Lower lobe of right lung (tissue), 2 donors: ENCODE measurements at regions not wholly inside any gene's neighbourhood (a gene's known extent, or its start where the extent isn't known, plus 50 kb on each side); places are given as distances from the start of the nearest gene placed in this dataset.

Experiments used
- ATAC-seq, 2 donors: fragments of 200-7000 bp; cut with Tn5 transposase; one replicate each; pipeline ENCODE4 v1.9.1; 2020 to 2022; ENCODE audit warnings: mild to moderate bottlenecking in 2 of 2, moderate library complexity in 2 of 2
- DNase-seq: peaks from one replicate; pipeline ENCODE4 v3.0.0-alpha.2; 2020
- H3K27ac ChIP-seq: fragments of 200-600 bp; one replicate; pipeline ENCODE4 v1.8.0; 2022
- H3K27me3 ChIP-seq: fragments of 200-600 bp; one replicate; pipeline ENCODE4 v1.8.0; 2022; ENCODE audit warnings: low read depth
- H3K36me3 ChIP-seq: fragments of 200-600 bp; one replicate; pipeline ENCODE4 v1.8.0; 2022; ENCODE audit warnings: mild to moderate bottlenecking
- H3K4me1 ChIP-seq: fragments of 200-600 bp; one replicate; pipeline ENCODE4 v1.8.0; 2022
- H3K4me3 ChIP-seq: fragments of 200-600 bp; one replicate; pipeline ENCODE4 v1.8.0; 2022; ENCODE audit warnings: mild to moderate bottlenecking
- H3K9me3 ChIP-seq: fragments of 200-600 bp; one replicate; pipeline ENCODE4 v1.8.0; 2022
- CTCF ChIP-seq: fragments of 200-600 bp; IDR thresholded peaks from one replicate; pipeline ENCODE4 v1.8.0; 2022; ENCODE audit warnings: antibody characterized with exemption, mild to moderate bottlenecking
- intact Hi-C: fragments of 100-400 bp; cut with DNase I; formaldehyde crosslinking; loops from one replicate; pipeline ENCODE4 v1.11.0; 2022
- donor health status: DM: no; HTN: yes; CAD: no; lungs with severe emphysema.

GRCh38 chr6:53724501-53724900 lies 58.9 kb upstream of the KLHL31 start:
- H3K4me3 ChIP-seq: no peak overlapping the region
- H3K27ac ChIP-seq: no peak overlapping the region
- intact Hi-C loops: loop anchor here (10.0 kb wide), 1 partner anchor 230 kb away; no protein-coding TSS in a partner anchor
- TF ChIP-seq CTCF: no peak
- peaks cover 7% of the 10 kb centered on the region for H3K4me1 ChIP-seq
- no peaks in the 10 kb centered on the region for H3K9me3 ChIP-seq
- DNase-seq (no peak), ATAC-seq (no peak)
- H3K27me3 ChIP-seq: no peaks in the 10 kb centered on the region
- H3K36me3 ChIP-seq: no peaks in the 10 kb centered on the region

GRCh38 chr6:53723331-53723730 lies 57.8 kb upstream of the KLHL31 start:
- intact Hi-C loops: loop anchor here (10.0 kb wide), 1 partner anchor 229 kb away; no protein-coding TSS in a partner anchor
- no peaks in the 10 kb centered on the region for H3K27me3 ChIP-seq
- DNase-seq: no peak
- H3K36me3 ChIP-seq: no peaks in the 10 kb centered on the region
- H3K9me3 ChIP-seq: no peaks in the 10 kb centered on the region
- no peak for ATAC-seq
- peaks cover 3% of the 10 kb centered on the region for H3K4me1 ChIP-seq
- H3K27ac ChIP-seq: no peak overlapping the region
- H3K4me3 ChIP-seq: no peak overlapping the region
- TF ChIP-seq CTCF: no peak

GRCh38 chr6:53721766-53722165 lies 56.2 kb upstream of the KLHL31 start:
- DNase-seq: no peak
- Histone ChIP-seq H3K4me3 (no peak overlapping the region), H3K36me3 (no peaks in the 10 kb centered on the region), H3K27ac (no peak overlapping the region), H3K27me3 (no peaks in the 10 kb centered on the region), H3K4me1 (no peaks in the 10 kb centered on the region), H3K9me3 (no peaks in the 10 kb centered on the region)
- no peak for ATAC-seq
- TF ChIP-seq CTCF: no peak
- intact Hi-C loops: loop anchor here (10.0 kb wide), 1 partner anchor 227 kb away; no protein-coding TSS in a partner anchor

- no peak for DNase-seq
- no peaks in the 10 kb centered on the region for H3K27me3 ChIP-seq
- no peaks in the 10 kb centered on the region for H3K36me3 ChIP-seq
- TF ChIP-seq CTCF: peak; percentile 87
- ATAC-seq: peak; percentile 85 to 89
- no peak overlapping the region for H3K4me3 ChIP-seq
- H3K4me1 ChIP-seq: no peaks in the 10 kb centered on the region
- no peaks in the 10 kb centered on the region for H3K9me3 ChIP-seq
- no peak overlapping the region for H3K27ac ChIP-seq
- intact Hi-C loops: no loop called here
Measured at GRCh38 chr6:53718597-53719460, 53.3 kb upstream of the KLHL31 start.

- Histone ChIP-seq H3K36me3 (no peaks in the 10 kb centered on the region), H3K4me3 (no peak overlapping the region), H3K27me3 (no peaks in the 10 kb centered on the region), H3K4me1 (no peaks in the 10 kb centered on the region), H3K27ac (no peak overlapping the region), H3K9me3 (no peaks in the 10 kb centered on the region)
- intact Hi-C loops: no loop called here
- DNase-seq (no peak), ATAC-seq (no peak)
- TF ChIP-seq CTCF: no peak
Measured at GRCh38 chr6:53717566-53717965, 52.0 kb upstream of the KLHL31 start.
